ENCODE measurements at regions not wholly inside any gene's neighbourhood (a gene's known extent, or its start where the extent isn't known, plus 50 kb on each side); places are given as distances from the start of the nearest gene placed in this dataset.

GRCh38 chr11:116134450-116134849 lies 630.2 kb upstream of the CADM1 start:
- TF ChIP-seq CTCF (IDR thresholded peaks at IDR 0.05): no peak
- no peak for TF ChIP-seq POLR2AphosphoS2 (conservative IDR thresholded peaks at IDR 0.05; ENCODE audit: low read length)
- TF ChIP-seq CEBPB (IDR thresholded peaks at IDR 0.05): no peak
- TF ChIP-seq ELK1 (IDR thresholded peaks at IDR 0.05; ENCODE audit: low read depth, low read length): no peak
- TF ChIP-seq SMC3 (IDR thresholded peaks at IDR 0.05): no peak
